ENCODE measurements at regions not wholly inside any gene's neighbourhood (a gene's known extent, or its start where the extent isn't known, plus 50 kb on each side); places are given as distances from the start of the nearest gene placed in this dataset.

DNA sequence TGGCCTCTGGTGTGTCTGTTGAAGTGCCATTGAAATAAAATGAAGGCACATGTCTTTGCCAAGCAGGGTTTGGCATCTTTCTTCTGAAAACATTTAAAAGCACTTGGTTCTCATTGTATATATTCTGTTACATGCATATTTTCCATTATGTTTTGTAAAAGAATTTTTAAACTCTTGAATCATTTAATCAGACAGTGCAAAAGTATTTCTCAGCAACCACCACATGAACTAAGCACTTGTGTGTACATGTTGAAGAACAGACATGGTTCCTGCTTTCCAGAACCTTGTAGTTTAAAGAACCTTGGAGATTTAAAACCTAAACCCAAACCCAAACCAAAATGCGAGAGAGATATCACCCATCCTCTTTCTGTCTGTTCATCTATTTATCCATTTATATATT is 220.3 kb upstream of the GIMD1 start:
- Histone ChIP-seq H3K36me3 (ENCODE audit: insufficient read depth, low read length, poor library complexity, severe bottlenecking) (no peaks in the 10 kb centered on the region), H3K27me3 (replicated peaks; ENCODE audit: insufficient read depth, low read depth, low read length, poor library complexity) (no peaks in the 10 kb centered on the region), H3K4me3 (ENCODE audit: low read depth, low read length, poor library complexity, severe bottlenecking) (no peak overlapping the region), H3K27ac (ENCODE audit: low read depth, low read length, poor library complexity, severe bottlenecking) (no peak overlapping the region), H3K9me3 (ENCODE audit: low read depth, low read length, poor library complexity, severe bottlenecking) (no peaks in the 10 kb centered on the region), H3K4me1 (ENCODE audit: insufficient read depth, low read length, poor library complexity, severe bottlenecking) (peaks cover 31% of the 10 kb centered on the region)
- ChIA-PET CTCF (no interaction called here), POLR2A (ENCODE audit: low non-redundant PET) (no interaction called here)
- BruUV-seq (replicated peaks) = no TSS peak
- DNase-seq (ENCODE audit: low spot score) = no peak
- intact Hi-C loops (cut with micrococcal nuclease; ENCODE audit: unreplicated experiment) = no loop called here
- TF ChIP-seq, protein P1, sequence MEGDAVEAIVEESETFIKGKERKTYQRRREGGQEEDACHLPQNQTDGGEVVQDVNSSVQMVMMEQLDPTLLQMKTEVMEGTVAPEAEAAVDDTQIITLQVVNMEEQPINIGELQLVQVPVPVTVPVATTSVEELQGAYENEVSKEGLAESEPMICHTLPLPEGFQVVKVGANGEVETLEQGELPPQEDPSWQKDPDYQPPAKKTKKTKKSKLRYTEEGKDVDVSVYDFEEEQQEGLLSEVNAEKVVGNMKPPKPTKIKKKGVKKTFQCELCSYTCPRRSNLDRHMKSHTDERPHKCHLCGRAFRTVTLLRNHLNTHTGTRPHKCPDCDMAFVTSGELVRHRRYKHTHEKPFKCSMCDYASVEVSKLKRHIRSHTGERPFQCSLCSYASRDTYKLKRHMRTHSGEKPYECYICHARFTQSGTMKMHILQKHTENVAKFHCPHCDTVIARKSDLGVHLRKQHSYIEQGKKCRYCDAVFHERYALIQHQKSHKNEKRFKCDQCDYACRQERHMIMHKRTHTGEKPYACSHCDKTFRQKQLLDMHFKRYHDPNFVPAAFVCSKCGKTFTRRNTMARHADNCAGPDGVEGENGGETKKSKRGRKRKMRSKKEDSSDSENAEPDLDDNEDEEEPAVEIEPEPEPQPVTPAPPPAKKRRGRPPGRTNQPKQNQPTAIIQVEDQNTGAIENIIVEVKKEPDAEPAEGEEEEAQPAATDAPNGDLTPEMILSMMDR (conservative IDR thresholded peaks at IDR 0.05; ENCODE audit: low read depth, low read length) = no peak
- TF ChIP-seq EZH2 (IDR thresholded peaks at IDR 0.05; ENCODE audit: borderline replicate concordance, low read depth, low read length, poor library complexity, severe bottlenecking) = no peak

DNA sequence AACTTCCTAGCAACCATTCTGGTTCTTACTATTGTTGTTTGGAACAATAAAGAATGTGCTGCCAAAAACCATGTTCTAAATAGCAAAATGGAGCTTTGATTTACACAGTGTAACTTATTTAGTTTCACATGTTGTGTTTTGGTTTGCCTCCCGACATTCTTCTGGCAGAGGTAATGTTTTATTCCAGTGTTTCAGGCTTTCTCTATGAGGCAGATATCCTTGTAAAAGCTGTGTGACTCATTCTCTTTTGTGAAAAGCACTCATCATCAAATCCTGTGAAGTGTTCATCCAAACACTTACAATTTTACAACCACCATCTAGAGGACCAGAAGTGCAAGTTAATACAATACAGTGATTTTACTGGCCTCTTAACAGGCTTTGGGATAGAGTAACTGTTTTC is 219.0 kb upstream of the GIMD1 start:
- DNase-seq (ENCODE audit: low spot score) = peak; percentile 81
- H3K4me1 ChIP-seq (ENCODE audit: insufficient read depth, low read length, poor library complexity, severe bottlenecking) = peaks cover 45% of the 10 kb centered on the region
- no peak overlapping the region for H3K4me3 ChIP-seq (ENCODE audit: low read depth, low read length, poor library complexity, severe bottlenecking)
- no peaks in the 10 kb centered on the region for H3K36me3 ChIP-seq (ENCODE audit: insufficient read depth, low read length, poor library complexity, severe bottlenecking)
- CTCF ChIA-PET = no interaction called here
- POLR2A ChIA-PET (ENCODE audit: low non-redundant PET) = interaction anchor here (0.6 kb wide), 1 partner anchor 27 kb away, joined by 3 read pairs; no protein-coding TSS in a partner anchor
- no peak for TF ChIP-seq EZH2 (IDR thresholded peaks at IDR 0.05; ENCODE audit: borderline replicate concordance, low read depth, low read length, poor library complexity, severe bottlenecking)
- TF ChIP-seq, protein P1 (conservative IDR thresholded peaks at IDR 0.05; ENCODE audit: low read depth, low read length) = no peak
- H3K9me3 ChIP-seq (ENCODE audit: low read depth, low read length, poor library complexity, severe bottlenecking) = no peaks in the 10 kb centered on the region
- no peak overlapping the region for H3K27ac ChIP-seq (ENCODE audit: low read depth, low read length, poor library complexity, severe bottlenecking)
- intact Hi-C loops (cut with micrococcal nuclease; ENCODE audit: unreplicated experiment) = no loop called here
- no peaks in the 10 kb centered on the region for H3K27me3 ChIP-seq (replicated peaks; ENCODE audit: insufficient read depth, low read depth, low read length, poor library complexity)
- BruUV-seq (replicated peaks) = no TSS peak

DNA sequence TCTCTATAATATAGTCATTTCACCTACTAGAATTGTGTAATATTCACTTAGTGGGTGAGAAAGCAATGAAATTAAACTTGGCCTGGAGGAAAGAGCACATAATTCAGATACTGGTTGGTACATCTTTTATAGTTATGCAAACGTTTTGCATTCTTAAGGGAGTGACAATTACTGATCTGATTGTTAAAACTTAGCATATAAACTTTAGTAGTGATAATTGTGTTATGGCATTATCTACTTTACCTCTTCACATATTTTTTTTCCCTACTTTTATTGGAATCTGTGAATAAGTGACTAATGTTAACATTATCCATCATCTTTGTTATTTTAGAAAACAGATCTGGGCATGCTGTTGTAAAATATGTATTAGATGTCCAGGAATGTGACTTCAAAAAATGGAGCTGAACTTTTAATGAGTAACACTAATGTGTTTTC is 217.4 kb upstream of the GIMD1 start:
- no peak for DNase-seq (ENCODE audit: low spot score)
- no peak overlapping the region for H3K27ac ChIP-seq (ENCODE audit: low read depth, low read length, poor library complexity, severe bottlenecking)
- H3K36me3 ChIP-seq (ENCODE audit: insufficient read depth, low read length, poor library complexity, severe bottlenecking) = no peaks in the 10 kb centered on the region
- ChIA-PET POLR2A (ENCODE audit: low non-redundant PET) (no interaction called here), CTCF (no interaction called here)
- TF ChIP-seq EZH2 (IDR thresholded peaks at IDR 0.05; ENCODE audit: borderline replicate concordance, low read depth, low read length, poor library complexity, severe bottlenecking) = no peak
- TF ChIP-seq, protein P1 (conservative IDR thresholded peaks at IDR 0.05; ENCODE audit: low read depth, low read length) = no peak
- H3K4me3 ChIP-seq (ENCODE audit: low read depth, low read length, poor library complexity, severe bottlenecking) = no peak overlapping the region
- H3K27me3 ChIP-seq (replicated peaks; ENCODE audit: insufficient read depth, low read depth, low read length, poor library complexity) = no peaks in the 10 kb centered on the region
- intact Hi-C loops (cut with micrococcal nuclease; ENCODE audit: unreplicated experiment) = no loop called here
- BruUV-seq (replicated peaks) = no TSS peak
- peaks cover 45% of the 10 kb centered on the region for H3K4me1 ChIP-seq (ENCODE audit: insufficient read depth, low read length, poor library complexity, severe bottlenecking)
- H3K9me3 ChIP-seq (ENCODE audit: low read depth, low read length, poor library complexity, severe bottlenecking) = no peaks in the 10 kb centered on the region
